Vagina (tissue), 2 donors: ENCODE measurements at regions not wholly inside any gene's neighbourhood (a gene's known extent, or its start where the extent isn't known, plus 50 kb on each side); places are given as distances from the start of the nearest gene placed in this dataset.

ENCODE experiments used
- DNase-seq, 2 donors: peaks; one replicate each; pipeline ENCODE4 v3.0.0-alpha.2; 2017; ENCODE audit errors: extremely low spot score in 2 of 2
- H3K27ac ChIP-seq: fragments of 200-600 bp; sonication (generic); one replicate; pipeline ENCODE4 v1.5.1; 2019
- H3K27me3 ChIP-seq: fragments of 200-600 bp; sonication (generic); one replicate; pipeline ENCODE4 v1.5.1; 2019
- H3K36me3 ChIP-seq, 2 donors: fragments of 200-600 bp; sonication (generic); one replicate each; pipeline ENCODE4 v1.5.1; 2017 to 2019
- H3K4me1 ChIP-seq: fragments of 200-600 bp; sonication (generic); one replicate; pipeline ENCODE4 v1.5.1; 2019
- H3K4me3 ChIP-seq, 2 donors: fragments of 200-600 bp; sonication (generic); 1 replicate in 1 of 2; 2 replicates in 1 of 2; pipeline ENCODE4 v1.5.1; 2016 to 2019
- H3K9me3 ChIP-seq: fragments of 200-600 bp; sonication (generic); one replicate; pipeline ENCODE4 v1.5.1; 2019
- CTCF ChIP-seq, 3 experiments: fragments of 450-650 bp in 2 of 3; fragments of 200-600 bp in 1 of 3; sonication (generic) in 1 of 3; IDR thresholded peaks; one replicate each; pipeline ENCODE4 v1.5.1; 2017 to 2019; ENCODE audit warnings: antibody characterized with exemption in 3 of 3, mild to moderate bottlenecking in 2 of 3, moderate library complexity in 2 of 3
- POLR2A ChIP-seq, 2 donors: fragments of 450-650 bp; IDR thresholded peaks; one replicate each; pipeline ENCODE4 v1.6.1; 2017; ENCODE audit warnings: antibody characterized with exemption in 2 of 2, mild to moderate bottlenecking in 2 of 2, moderate library complexity in 2 of 2
- POLR2AphosphoS5 ChIP-seq, 2 donors: sonication (generic); formaldehyde crosslinking; IDR thresholded peaks; one replicate each; pipeline ENCODE4 v1.9.0; 2017; ENCODE audit warnings: antibody characterized with exemption in 2 of 2, mild to moderate bottlenecking in 2 of 2, low read depth in 1 of 2; ENCODE audit not compliant: insufficient read depth in 1 of 2
- intact Hi-C: fragments of 100-400 bp; cut with DNase I; formaldehyde crosslinking; loops from one replicate; pipeline ENCODE4 v1.15.1; 2023

DNA sequence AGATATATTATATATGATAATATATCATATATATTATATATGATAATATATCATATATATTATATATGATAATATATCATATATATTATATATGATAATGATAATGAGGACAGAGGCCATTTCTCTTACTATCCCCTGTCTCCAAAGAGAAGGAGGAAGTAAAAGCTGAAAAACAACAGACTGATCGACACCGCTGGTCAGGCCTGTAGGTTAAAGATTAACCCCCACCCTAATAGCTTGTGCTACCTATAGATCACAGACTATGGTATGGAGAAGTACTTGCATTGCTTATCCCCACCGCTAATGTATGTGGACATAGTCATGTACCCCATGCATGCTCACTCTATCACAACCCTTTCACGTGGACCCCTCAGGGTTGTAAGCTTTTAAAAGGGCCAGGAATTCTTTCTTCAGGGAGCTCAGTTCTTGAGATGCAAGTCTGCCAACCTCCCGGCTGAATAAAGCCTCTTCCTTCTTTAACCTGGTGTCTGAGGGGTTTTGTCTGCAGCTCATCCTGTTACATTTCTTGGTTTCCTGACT lies 786.1 kb upstream of the TMEM132C start:
- no peaks in the 10 kb centered on the region for H3K36me3 ChIP-seq
- no peaks in the 10 kb centered on the region for H3K27me3 ChIP-seq
- no peaks in the 10 kb centered on the region for H3K4me1 ChIP-seq
- no peaks in the 10 kb centered on the region for H3K9me3 ChIP-seq
- H3K4me3 ChIP-seq: no peak overlapping the region
- no peak for TF ChIP-seq POLR2AphosphoS5 (IDR thresholded peaks at IDR 0.05; ENCODE audit: insufficient read depth in 1 of 2, low read depth in 1 of 2)
- TF ChIP-seq CTCF (IDR thresholded peaks at IDR 0.05): no peak
- no peak for TF ChIP-seq POLR2A (IDR thresholded peaks at IDR 0.05)
- intact Hi-C loops: no loop called here
- no peak for DNase-seq
- no peak overlapping the region for H3K27ac ChIP-seq

DNA sequence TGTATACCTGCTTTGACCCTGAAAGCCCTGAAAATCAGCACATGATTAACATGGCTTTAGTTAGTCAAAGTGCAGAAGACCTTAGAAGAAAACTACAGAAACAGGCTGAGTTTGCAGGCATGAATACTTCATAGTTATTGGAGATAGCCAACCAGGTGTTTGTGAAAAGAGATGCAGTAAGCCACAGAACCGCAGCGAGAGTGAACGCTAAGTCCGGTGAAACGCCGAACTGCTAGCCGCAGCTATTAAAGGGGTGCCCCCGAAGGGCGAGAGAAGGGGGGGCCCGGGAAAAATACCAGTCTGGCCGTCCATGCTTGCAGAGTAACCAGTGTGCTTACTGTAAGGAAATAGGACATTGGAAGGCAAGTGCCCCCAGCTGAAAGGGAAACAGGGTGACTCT lies 784.0 kb upstream of the TMEM132C start:
- Histone ChIP-seq H3K27ac (no peak overlapping the region), H3K4me3 (no peak overlapping the region), H3K36me3 (no peaks in the 10 kb centered on the region), H3K4me1 (no peaks in the 10 kb centered on the region), H3K9me3 (no peaks in the 10 kb centered on the region), H3K27me3 (no peaks in the 10 kb centered on the region)
- no peak for DNase-seq
- no peak for TF ChIP-seq CTCF (IDR thresholded peaks at IDR 0.05)
- no peak for TF ChIP-seq POLR2A (IDR thresholded peaks at IDR 0.05)
- no peak for TF ChIP-seq POLR2AphosphoS5 (IDR thresholded peaks at IDR 0.05; ENCODE audit: insufficient read depth in 1 of 2, low read depth in 1 of 2)
- intact Hi-C loops: no loop called here

DNA sequence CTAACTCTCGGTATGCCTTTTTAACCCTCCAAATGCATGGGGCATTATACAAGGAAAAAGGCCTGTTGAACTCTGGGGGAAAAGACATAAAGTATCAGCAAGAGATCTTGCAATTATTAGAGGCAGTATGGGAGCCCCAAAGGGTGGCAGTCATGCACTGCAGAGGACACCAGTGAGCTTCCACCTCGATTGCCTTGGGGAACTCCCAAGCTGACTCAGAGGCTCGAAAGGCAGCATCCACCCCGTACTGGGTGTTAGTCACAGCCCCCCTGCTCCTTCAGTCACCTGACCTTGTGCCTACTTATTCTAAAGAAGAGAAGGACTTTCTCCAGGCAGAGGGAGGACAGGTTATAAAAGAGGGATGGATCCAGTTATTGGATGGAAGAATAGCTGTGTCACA lies 781.4 kb upstream of the TMEM132C start:
- no peaks in the 10 kb centered on the region for H3K36me3 ChIP-seq
- TF ChIP-seq POLR2AphosphoS5 (IDR thresholded peaks at IDR 0.05; ENCODE audit: insufficient read depth in 1 of 2, low read depth in 1 of 2): no peak
- TF ChIP-seq CTCF (IDR thresholded peaks at IDR 0.05): no peak
- TF ChIP-seq POLR2A (IDR thresholded peaks at IDR 0.05): no peak
- H3K27ac ChIP-seq: no peak overlapping the region
- no peak overlapping the region for H3K4me3 ChIP-seq
- no peaks in the 10 kb centered on the region for H3K9me3 ChIP-seq
- intact Hi-C loops: no loop called here
- no peak for DNase-seq
- H3K27me3 ChIP-seq: no peaks in the 10 kb centered on the region
- no peaks in the 10 kb centered on the region for H3K4me1 ChIP-seq

DNA sequence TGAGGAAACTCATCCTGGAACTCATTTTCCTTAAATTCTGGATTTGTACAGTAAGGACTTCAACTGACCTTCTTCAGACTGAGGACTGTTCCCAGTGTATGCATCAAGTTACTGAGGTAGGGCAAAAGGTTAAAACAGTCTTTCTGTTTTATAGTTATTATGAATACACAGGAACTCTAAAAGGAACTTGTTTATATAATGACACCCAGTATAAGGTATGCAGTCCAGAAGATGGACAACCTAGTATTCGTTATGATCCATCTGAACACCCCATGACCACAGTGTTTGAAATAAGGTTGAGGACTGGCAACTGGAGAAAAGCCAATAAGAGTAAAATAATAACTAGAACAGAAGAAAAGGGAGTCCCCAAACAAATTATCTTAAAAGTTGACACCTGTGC lies 779.9 kb upstream of the TMEM132C start:
- intact Hi-C loops: no loop called here
- H3K36me3 ChIP-seq: no peaks in the 10 kb centered on the region
- H3K9me3 ChIP-seq: no peaks in the 10 kb centered on the region
- no peak overlapping the region for H3K27ac ChIP-seq
- H3K4me1 ChIP-seq: no peaks in the 10 kb centered on the region
- TF ChIP-seq CTCF (IDR thresholded peaks at IDR 0.05): no peak
- TF ChIP-seq POLR2AphosphoS5 (IDR thresholded peaks at IDR 0.05; ENCODE audit: insufficient read depth in 1 of 2, low read depth in 1 of 2): no peak
- no peak for TF ChIP-seq POLR2A (IDR thresholded peaks at IDR 0.05)
- DNase-seq: no peak
- H3K27me3 ChIP-seq: no peaks in the 10 kb centered on the region
- no peak overlapping the region for H3K4me3 ChIP-seq

DNA sequence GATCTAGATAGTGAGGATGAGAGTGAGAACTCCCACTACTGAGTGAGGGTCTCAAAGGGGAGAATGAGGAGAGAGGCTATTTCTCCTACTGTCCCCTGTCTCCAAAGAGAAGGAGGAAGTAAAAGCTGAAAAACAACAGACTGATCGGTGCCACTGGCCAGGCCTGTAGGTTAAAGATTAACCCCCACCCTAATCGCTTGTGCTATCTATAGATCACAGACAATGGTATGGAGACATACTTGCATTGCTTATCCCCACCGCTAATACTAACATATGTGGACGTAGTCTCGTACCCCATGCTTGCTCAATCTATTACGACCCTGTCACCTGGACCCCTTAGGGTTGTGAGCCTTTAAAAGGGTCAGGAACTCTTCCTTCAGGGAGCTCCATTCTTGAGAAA lies 777.9 kb upstream of the TMEM132C start:
- intact Hi-C loops: no loop called here
- Histone ChIP-seq H3K9me3 (no peaks in the 10 kb centered on the region), H3K4me3 (no peak overlapping the region), H3K27me3 (no peaks in the 10 kb centered on the region), H3K27ac (no peak overlapping the region), H3K4me1 (no peaks in the 10 kb centered on the region), H3K36me3 (no peaks in the 10 kb centered on the region)
- TF ChIP-seq POLR2A (IDR thresholded peaks at IDR 0.05): no peak
- TF ChIP-seq CTCF (IDR thresholded peaks at IDR 0.05): no peak
- TF ChIP-seq POLR2AphosphoS5 (IDR thresholded peaks at IDR 0.05; ENCODE audit: insufficient read depth in 1 of 2, low read depth in 1 of 2): no peak
- DNase-seq: no peak
